ENCODE measurements at regions not wholly inside any gene's neighbourhood (a gene's known extent, or its start where the extent isn't known, plus 50 kb on each side); places are given as distances from the start of the nearest gene placed in this dataset.
"Not testable (repeated sequence)": the region's sequence is repeated elsewhere in the genome, so short reads cannot be mapped to it uniquely, and the experiment has no call there.

- DNase-seq (ENCODE audit: missing footprints); ATAC-seq; intact Hi-C loops (cut with DNase I): not testable (repeated sequence)
Observed at GRCh38 chr3:175937367-175937766, 1078.2 kb downstream of the NAALADL2 start.

GRCh38 chr3:175932586-175932985 is 1073.5 kb downstream of the NAALADL2 start:
- DNase-seq (ENCODE audit: missing footprints) = no peak
- ATAC-seq = no peak
- intact Hi-C loops (cut with DNase I) = no loop called here

GRCh38 chr3:175919133-175919532 is 1060.0 kb downstream of the NAALADL2 start:
- no peak for DNase-seq (ENCODE audit: missing footprints)
- intact Hi-C loops (cut with DNase I) = no loop called here
- ATAC-seq = no peak

GRCh38 chr3:175916191-175916934 is 1057.2 kb downstream of the NAALADL2 start:
- intact Hi-C loops (cut with DNase I) = no loop called here

GRCh38 chr3:175914785-175915184 is 1055.7 kb downstream of the NAALADL2 start:
- ATAC-seq = no peak
- no peak for DNase-seq (ENCODE audit: missing footprints)
- intact Hi-C loops (cut with DNase I) = no loop called here

More at GRCh38 chr3:175916191-175916934, 1057.2 kb downstream of the NAALADL2 start:
- ATAC-seq (no peak), DNase-seq (ENCODE audit: missing footprints) (no peak)

GRCh38 chr3:175913286-175913685 is 1054.2 kb downstream of the NAALADL2 start:
- intact Hi-C loops (cut with DNase I) = no loop called here
- no peak for ATAC-seq
- no peak for DNase-seq (ENCODE audit: missing footprints)

GRCh38 chr3:175911937-175912336 is 1052.8 kb downstream of the NAALADL2 start:
- DNase-seq (ENCODE audit: missing footprints) = no peak
- ATAC-seq = no peak
- intact Hi-C loops (cut with DNase I) = no loop called here

GRCh38 chr3:175902226-175902625 is 1043.1 kb downstream of the NAALADL2 start:
- intact Hi-C loops (cut with DNase I) = no loop called here
- ATAC-seq (no peak), DNase-seq (ENCODE audit: missing footprints) (no peak)

- DNase-seq (ENCODE audit: missing footprints) = no peak
- intact Hi-C loops (cut with DNase I) = no loop called here
- no peak for ATAC-seq
Observed at GRCh38 chr3:175898194-175898593, 1039.1 kb downstream of the NAALADL2 start.

- DNase-seq (ENCODE audit: missing footprints) = no peak
Observed at GRCh38 chr3:175896655-175897054, 1037.5 kb downstream of the NAALADL2 start.

GRCh38 chr3:175895731-175896130 is 1036.6 kb downstream of the NAALADL2 start:
- intact Hi-C loops (cut with DNase I) = no loop called here
- ATAC-seq (no peak), DNase-seq (ENCODE audit: missing footprints) (no peak)

More at GRCh38 chr3:175896655-175897054, 1037.5 kb downstream of the NAALADL2 start:
- intact Hi-C loops (cut with DNase I) = no loop called here
- no peak for ATAC-seq

GRCh38 chr3:175893566-175893965 is 1034.4 kb downstream of the NAALADL2 start:
- DNase-seq (ENCODE audit: missing footprints) (no peak), ATAC-seq (no peak)
- intact Hi-C loops (cut with DNase I) = no loop called here

- ATAC-seq = no peak
- intact Hi-C loops (cut with DNase I) = no loop called here
- no peak for DNase-seq (ENCODE audit: missing footprints)
Observed at GRCh38 chr3:175890066-175890465, 1030.9 kb downstream of the NAALADL2 start.

GRCh38 chr3:175885231-175885766 is 1026.2 kb downstream of the NAALADL2 start:
- DNase-seq (ENCODE audit: missing footprints) (no peak), ATAC-seq (no peak)

GRCh38 chr3:175879417-175879816 is 1020.3 kb downstream of the NAALADL2 start:
- no peak for DNase-seq (ENCODE audit: missing footprints)
- intact Hi-C loops (cut with DNase I) = no loop called here
- no peak for ATAC-seq

More at GRCh38 chr3:175885231-175885766, 1026.2 kb downstream of the NAALADL2 start:
- intact Hi-C loops (cut with DNase I) = no loop called here

- ATAC-seq (no peak), DNase-seq (ENCODE audit: missing footprints) (no peak)
- intact Hi-C loops (cut with DNase I) = no loop called here
Observed at GRCh38 chr3:175869404-175869803, 1010.3 kb downstream of the NAALADL2 start.

GRCh38 chr3:175868626-175869025 is 1009.5 kb downstream of the NAALADL2 start:
- no peak for ATAC-seq
- no peak for DNase-seq (ENCODE audit: missing footprints)
- intact Hi-C loops (cut with DNase I) = no loop called here

- intact Hi-C loops (cut with DNase I) = no loop called here
- ATAC-seq (no peak), DNase-seq (ENCODE audit: missing footprints) (no peak)
Observed at GRCh38 chr3:175865724-175866123, 1006.6 kb downstream of the NAALADL2 start.

- DNase-seq (ENCODE audit: missing footprints) (no peak), ATAC-seq (no peak)
- intact Hi-C loops (cut with DNase I) = no loop called here
Observed at GRCh38 chr3:175861916-175862315, 1002.8 kb downstream of the NAALADL2 start.
